WERI-Rb-1 (cell line): ENCODE measurements at regions not wholly inside any gene's neighbourhood (a gene's known extent, or its start where the extent isn't known, plus 50 kb on each side); places are given as distances from the start of the nearest gene placed in this dataset.

ENCODE experiments used
- DNase-seq: peaks from one replicate; pipeline ENCODE4 v3.0.0-alpha.2; 2020
- H3K27ac ChIP-seq: fragments of 250-450 bp; sonication (Bioruptor Pico); 2 replicates; pipeline ENCODE4 v1.5.1; 2020; ENCODE audit warnings: mild to moderate bottlenecking, moderate library complexity
- H3K27me3 ChIP-seq: fragments of 250-450 bp; sonication (Bioruptor Pico); 2 replicates; pipeline ENCODE4 v1.5.1; 2021; ENCODE audit warnings: mild to moderate bottlenecking, low read depth, moderate library complexity; ENCODE audit not compliant: insufficient read depth, severe bottlenecking
- H3K36me3 ChIP-seq: fragments of 250-450 bp; sonication (Bioruptor Pico); 2 replicates; pipeline ENCODE4 v1.5.1; 2020; ENCODE audit warnings: mild to moderate bottlenecking, moderate library complexity
- H3K4me3 ChIP-seq: 2 replicates; pipeline ENCODE4 v1.5.1; 2011; ENCODE audit warnings: low read depth, mild to moderate bottlenecking, control low read depth, low read length
- H3K9me3 ChIP-seq: fragments of 250-450 bp; sonication (Bioruptor Pico); 2 replicates; pipeline ENCODE4 v1.5.1; 2021; ENCODE audit warnings: mild to moderate bottlenecking, moderate library complexity; ENCODE audit not compliant: severe bottlenecking
- TF ChIP-seq, protein P1 (sequence below): IDR thresholded peaks from 2 replicates; pipeline ENCODE4 v1.5.1; 2011; ENCODE audit warnings: low read depth, mild to moderate bottlenecking, control low read depth, inconsistent platforms, low read length

DNA sequence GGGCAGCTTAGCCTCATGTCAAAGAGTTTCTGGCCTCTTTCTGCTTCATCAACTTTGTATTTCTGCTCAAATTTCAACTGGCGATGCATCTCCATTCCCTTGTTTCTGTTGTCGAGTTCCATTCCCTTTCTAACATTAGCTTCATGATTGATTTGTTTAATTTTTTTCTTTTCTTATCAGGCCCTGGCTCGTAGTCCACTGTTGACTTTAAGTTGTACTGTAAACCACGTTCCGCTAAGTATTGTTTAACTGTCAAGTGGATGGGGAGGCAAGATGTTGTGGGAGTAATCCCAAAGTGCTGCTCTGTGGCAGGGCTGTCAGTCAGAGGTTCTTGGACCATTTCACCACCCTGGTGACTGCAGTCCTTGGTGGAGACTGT lies 309.1 kb downstream of the PSAT1 start:
- no peaks in the 10 kb centered on the region for H3K27me3 ChIP-seq
- H3K36me3 ChIP-seq = no peaks in the 10 kb centered on the region
- no peak for DNase-seq
- no peak overlapping the region for H3K27ac ChIP-seq
- no peak overlapping the region for H3K4me3 ChIP-seq
- TF ChIP-seq, protein P1, sequence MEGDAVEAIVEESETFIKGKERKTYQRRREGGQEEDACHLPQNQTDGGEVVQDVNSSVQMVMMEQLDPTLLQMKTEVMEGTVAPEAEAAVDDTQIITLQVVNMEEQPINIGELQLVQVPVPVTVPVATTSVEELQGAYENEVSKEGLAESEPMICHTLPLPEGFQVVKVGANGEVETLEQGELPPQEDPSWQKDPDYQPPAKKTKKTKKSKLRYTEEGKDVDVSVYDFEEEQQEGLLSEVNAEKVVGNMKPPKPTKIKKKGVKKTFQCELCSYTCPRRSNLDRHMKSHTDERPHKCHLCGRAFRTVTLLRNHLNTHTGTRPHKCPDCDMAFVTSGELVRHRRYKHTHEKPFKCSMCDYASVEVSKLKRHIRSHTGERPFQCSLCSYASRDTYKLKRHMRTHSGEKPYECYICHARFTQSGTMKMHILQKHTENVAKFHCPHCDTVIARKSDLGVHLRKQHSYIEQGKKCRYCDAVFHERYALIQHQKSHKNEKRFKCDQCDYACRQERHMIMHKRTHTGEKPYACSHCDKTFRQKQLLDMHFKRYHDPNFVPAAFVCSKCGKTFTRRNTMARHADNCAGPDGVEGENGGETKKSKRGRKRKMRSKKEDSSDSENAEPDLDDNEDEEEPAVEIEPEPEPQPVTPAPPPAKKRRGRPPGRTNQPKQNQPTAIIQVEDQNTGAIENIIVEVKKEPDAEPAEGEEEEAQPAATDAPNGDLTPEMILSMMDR = no peak
- no peaks in the 10 kb centered on the region for H3K9me3 ChIP-seq

DNA sequence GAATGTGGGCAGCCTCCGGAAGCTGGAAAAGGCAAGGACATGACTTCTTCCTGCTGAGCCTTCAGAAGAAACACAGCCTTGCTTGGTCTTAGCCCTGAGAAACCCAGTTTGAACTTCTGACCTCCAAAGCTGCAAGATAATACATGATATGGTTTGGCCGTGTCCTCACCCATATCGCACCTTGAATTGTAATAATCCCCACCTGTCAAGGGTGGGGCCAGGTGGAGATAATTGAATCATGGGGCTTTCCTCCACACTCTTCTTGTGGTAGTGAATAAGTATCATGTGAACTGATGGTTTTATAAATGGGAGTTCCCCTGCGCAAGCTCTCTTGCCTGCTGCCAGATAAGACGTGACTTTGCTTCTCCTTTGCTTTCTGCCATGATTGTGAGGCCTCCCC lies 310.9 kb downstream of the PSAT1 start:
- TF ChIP-seq, protein P1 = no peak
- DNase-seq = no peak
- Histone ChIP-seq H3K36me3 (no peaks in the 10 kb centered on the region), H3K4me3 (no peak overlapping the region), H3K9me3 (no peaks in the 10 kb centered on the region), H3K27me3 (no peaks in the 10 kb centered on the region), H3K27ac (no peak overlapping the region)

DNA sequence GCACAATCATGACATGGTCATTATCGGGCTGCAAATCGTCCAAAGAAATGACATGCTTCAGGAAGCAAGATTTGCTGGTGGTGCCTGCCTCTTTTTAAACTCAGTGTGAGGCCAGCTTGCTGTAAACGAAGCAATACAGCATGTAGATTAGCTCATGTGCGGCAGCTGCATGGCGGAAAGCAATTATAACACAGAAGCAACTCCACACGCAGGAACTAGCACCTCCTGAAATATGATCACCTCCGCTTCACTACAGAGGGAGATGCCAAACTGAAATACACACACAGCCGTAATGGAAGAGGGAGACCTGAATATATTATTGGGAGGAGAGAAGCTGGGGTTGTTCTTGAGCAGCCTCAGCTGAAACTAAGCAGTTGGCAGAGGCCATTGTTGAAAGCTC lies 312.5 kb downstream of the PSAT1 start:
- Histone ChIP-seq H3K27me3 (no peaks in the 10 kb centered on the region), H3K36me3 (no peaks in the 10 kb centered on the region), H3K27ac (no peak overlapping the region), H3K4me3 (no peak overlapping the region), H3K9me3 (no peaks in the 10 kb centered on the region)
- TF ChIP-seq, protein P1 = no peak
- DNase-seq = no peak

DNA sequence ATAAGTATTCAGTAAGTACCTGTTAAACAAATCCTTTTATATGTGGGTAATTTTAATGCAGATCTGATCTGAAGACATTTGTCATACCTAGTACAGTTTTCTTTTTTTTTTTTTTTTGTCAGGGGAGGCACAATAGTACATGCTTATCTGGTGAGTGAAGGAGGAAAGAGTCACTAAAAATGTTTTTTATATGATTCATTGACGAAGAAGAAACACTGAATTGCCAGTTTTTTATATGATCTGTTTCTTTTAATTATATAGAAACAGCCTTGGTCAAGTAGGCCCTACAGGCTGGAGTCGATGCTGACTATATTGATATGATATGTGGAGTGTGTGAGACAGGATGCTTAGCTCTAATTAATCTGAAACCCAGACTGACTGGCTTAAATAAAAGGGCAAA lies 315.2 kb downstream of the PSAT1 start:
- Histone ChIP-seq H3K27ac (no peak overlapping the region), H3K9me3 (no peaks in the 10 kb centered on the region), H3K27me3 (no peaks in the 10 kb centered on the region), H3K36me3 (no peaks in the 10 kb centered on the region), H3K4me3 (no peak overlapping the region)
- TF ChIP-seq, protein P1 = no peak
- no peak for DNase-seq

DNA sequence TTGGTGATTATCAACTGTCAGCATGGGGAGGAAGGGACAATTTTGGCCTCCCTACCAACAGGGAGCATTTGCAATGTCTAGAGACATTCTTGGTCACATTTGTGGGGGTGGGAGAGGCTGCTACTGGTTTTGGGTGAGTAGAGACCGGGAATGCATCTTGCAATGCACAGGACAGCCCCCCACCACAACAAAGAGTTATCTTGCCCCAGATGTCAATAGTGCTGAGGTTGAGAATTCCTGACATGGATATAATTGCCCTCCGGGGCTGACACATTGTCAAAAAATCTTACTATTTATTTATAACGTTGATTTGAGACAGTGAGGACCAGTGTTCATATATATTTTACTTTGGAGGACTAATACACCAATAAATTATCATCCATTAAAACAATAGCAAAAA lies 316.1 kb downstream of the PSAT1 start:
- no peaks in the 10 kb centered on the region for H3K27me3 ChIP-seq
- TF ChIP-seq, protein P1 = no peak
- no peaks in the 10 kb centered on the region for H3K9me3 ChIP-seq
- H3K36me3 ChIP-seq = no peaks in the 10 kb centered on the region
- H3K4me3 ChIP-seq = no peak overlapping the region
- no peak overlapping the region for H3K27ac ChIP-seq
- DNase-seq = no peak

DNA sequence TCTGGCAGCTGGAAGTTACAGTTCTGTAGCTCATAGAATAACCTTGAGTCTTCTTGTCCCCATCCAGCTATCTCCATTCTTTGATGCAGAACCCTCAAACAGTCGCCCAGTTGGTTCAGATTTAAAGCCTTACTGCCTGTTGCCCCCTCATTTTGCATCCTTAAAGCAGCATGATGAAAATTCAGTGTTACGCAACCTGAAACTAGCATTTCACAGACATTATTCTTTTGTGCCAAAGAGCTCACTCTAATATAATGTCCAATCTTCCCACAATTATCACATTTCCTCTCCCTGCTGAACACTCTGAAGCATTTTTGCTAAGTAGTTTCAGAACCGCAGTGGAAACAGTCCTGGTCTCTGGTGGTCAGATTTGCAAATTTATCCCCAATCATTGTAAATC lies 318.0 kb downstream of the PSAT1 start:
- H3K9me3 ChIP-seq = no peaks in the 10 kb centered on the region
- H3K4me3 ChIP-seq = no peak overlapping the region
- no peaks in the 10 kb centered on the region for H3K36me3 ChIP-seq
- DNase-seq = no peak
- H3K27me3 ChIP-seq = no peaks in the 10 kb centered on the region
- TF ChIP-seq, protein P1 = no peak
- H3K27ac ChIP-seq = no peak overlapping the region
